Activated gamma-delta T cell (primary cell): ENCODE measurements at regions not wholly inside any gene's neighbourhood (a gene's known extent, or its start where the extent isn't known, plus 50 kb on each side); places are given as distances from the start of the nearest gene placed in this dataset.

ENCODE experiments used
- DNase-seq: peaks from one replicate; lab custom pipeline; 2025; lab: John Stamatoyannopoulos, UW

- no peak for DNase-seq
Measured at GRCh38 chr2:188134241-188134640, 157.4 kb upstream of the GULP1 start.

- no peak for DNase-seq
Measured at GRCh38 chr2:188138313-188138712, 153.4 kb upstream of the GULP1 start.

GRCh38 chr2:188142088-188142487 is 149.6 kb upstream of the GULP1 start:
- DNase-seq = no peak

- no peak for DNase-seq
Measured at GRCh38 chr2:188142636-188143295, 148.9 kb upstream of the GULP1 start.

- DNase-seq = no peak
Measured at GRCh38 chr2:188145885-188146284, 145.8 kb upstream of the GULP1 start.

- DNase-seq = no peak
Measured at GRCh38 chr2:188146888-188147287, 144.8 kb upstream of the GULP1 start.

GRCh38 chr2:188151670-188152069 is 140.0 kb upstream of the GULP1 start:
- no peak for DNase-seq

- DNase-seq = no peak
Measured at GRCh38 chr2:188158337-188159100, 133.2 kb upstream of the GULP1 start.

GRCh38 chr2:188159484-188159883 is 132.2 kb upstream of the GULP1 start:
- DNase-seq = no peak

- DNase-seq = no peak
Measured at GRCh38 chr2:188170356-188170755, 121.3 kb upstream of the GULP1 start.

GRCh38 chr2:188176620-188177019 is 115.1 kb upstream of the GULP1 start:
- no peak for DNase-seq

- DNase-seq = no peak
Measured at GRCh38 chr2:188181067-188181838, 110.4 kb upstream of the GULP1 start.

- no peak for DNase-seq
Measured at GRCh38 chr2:188181884-188182283, 109.8 kb upstream of the GULP1 start.

GRCh38 chr2:188187726-188188125 is 103.9 kb upstream of the GULP1 start:
- no peak for DNase-seq

GRCh38 chr2:188189356-188189755 is 102.3 kb upstream of the GULP1 start:
- DNase-seq = no peak

GRCh38 chr2:188193230-188193629 is 98.4 kb upstream of the GULP1 start:
- no peak for DNase-seq

GRCh38 chr2:188196343-188197008 is 95.2 kb upstream of the GULP1 start:
- no peak for DNase-seq

- no peak for DNase-seq
Measured at GRCh38 chr2:188199716-188200128, 92.0 kb upstream of the GULP1 start.

- no peak for DNase-seq
Measured at GRCh38 chr2:188201639-188202038, 90.0 kb upstream of the GULP1 start.

- no peak for DNase-seq
Measured at GRCh38 chr2:188202777-188203176, 88.9 kb upstream of the GULP1 start.

GRCh38 chr2:188203776-188204175 is 87.9 kb upstream of the GULP1 start:
- no peak for DNase-seq

- DNase-seq = no peak
Measured at GRCh38 chr2:188204824-188205223, 86.8 kb upstream of the GULP1 start.
